Astrocyte of the spinal cord (primary cell): ENCODE measurements at regions not wholly inside any gene's neighbourhood (a gene's known extent, or its start where the extent isn't known, plus 50 kb on each side); places are given as distances from the start of the nearest gene placed in this dataset.

Experiments
- DNase-seq: peaks from one replicate; pipeline ENCODE4 v3.0.0; 2011; ENCODE audit warnings: low read depth, low spot score
- H3K4me3 ChIP-seq: 2 replicates; pipeline ENCODE4 v1.5.1; 2011; ENCODE audit warnings: low read depth, mild to moderate bottlenecking, low read length, moderate library complexity
- CTCF ChIP-seq: IDR thresholded peaks from 2 replicates; pipeline ENCODE4 v1.5.1; 2012; ENCODE audit warnings: low read depth, mild to moderate bottlenecking, low read length, inconsistent platforms
- in situ Hi-C: cut with HindIII; loops from 2 replicates; pipeline ENCODE4 v1.10.0; 2017; ENCODE audit warnings: low sequenced_read_pairs

GRCh38 chr16:14338236-14338635 lies 267.1 kb downstream of the MRTFB start:
- in situ Hi-C loops = no loop called here
- no peak for DNase-seq
- no peak overlapping the region for H3K4me3 ChIP-seq
- TF ChIP-seq CTCF = no peak

GRCh38 chr16:14337303-14338191 lies 266.4 kb downstream of the MRTFB start:
- TF ChIP-seq CTCF = no peak
- H3K4me3 ChIP-seq = no peak overlapping the region
- DNase-seq = no peak
- in situ Hi-C loops = no loop called here

DNA sequence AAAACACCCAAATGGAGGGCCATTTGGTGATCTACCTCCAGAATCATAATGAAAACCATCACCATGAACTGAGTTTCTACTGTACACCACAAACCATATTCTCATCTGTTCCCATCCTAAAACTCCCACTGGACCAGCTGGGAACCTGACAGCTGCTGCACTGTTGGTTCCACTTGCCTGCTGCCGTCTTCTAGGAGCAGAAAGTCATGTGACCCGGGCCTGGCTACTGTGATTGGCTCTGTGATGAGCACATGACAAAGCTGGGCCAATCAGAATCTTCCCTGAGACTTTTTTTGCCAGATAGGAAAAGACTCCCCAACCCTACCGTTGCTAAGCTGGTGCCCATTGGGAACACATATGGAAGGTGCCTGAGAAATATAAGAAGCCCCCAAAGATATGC lies 264.2 kb downstream of the MRTFB start:
- in situ Hi-C loops = no loop called here
- TF ChIP-seq CTCF = no peak
- no peak overlapping the region for H3K4me3 ChIP-seq
- DNase-seq = no peak

DNA sequence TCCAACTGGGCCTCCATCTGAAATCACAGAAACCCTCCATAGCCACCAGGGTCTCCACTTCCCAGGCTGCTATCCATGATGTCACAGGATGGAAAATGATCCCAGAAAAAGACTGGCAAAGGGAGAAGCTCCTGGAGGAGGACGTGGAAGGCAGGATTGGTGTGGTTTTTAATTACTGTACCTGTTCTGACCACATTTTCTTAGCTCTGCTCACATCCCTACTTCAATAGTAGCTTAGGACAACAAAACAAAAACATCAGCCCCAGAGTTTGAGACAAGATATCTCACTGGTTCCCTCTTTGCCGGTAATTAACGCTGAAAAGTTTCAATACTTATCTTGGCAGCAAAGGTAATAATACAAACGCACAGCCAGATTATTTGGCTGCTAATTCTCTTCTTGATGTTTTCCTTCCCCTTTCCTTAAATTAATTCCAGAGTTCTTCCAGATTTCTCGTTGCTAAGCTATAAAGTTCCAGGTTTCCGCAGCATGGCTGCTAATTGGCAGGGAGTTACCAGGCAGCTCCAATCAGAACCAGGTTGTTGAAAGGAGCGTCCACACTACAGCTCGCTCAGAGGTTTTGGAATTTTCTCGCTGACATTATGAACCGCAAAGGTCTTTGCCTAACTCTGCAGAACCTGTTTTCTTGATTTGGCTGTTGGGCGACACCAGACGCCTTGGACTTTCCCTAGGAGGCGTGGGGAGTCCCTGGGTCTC lies 263.4 kb downstream of the MRTFB start:
- no peak for DNase-seq
- in situ Hi-C loops = no loop called here
- TF ChIP-seq CTCF = no peak
- no peak overlapping the region for H3K4me3 ChIP-seq

DNA sequence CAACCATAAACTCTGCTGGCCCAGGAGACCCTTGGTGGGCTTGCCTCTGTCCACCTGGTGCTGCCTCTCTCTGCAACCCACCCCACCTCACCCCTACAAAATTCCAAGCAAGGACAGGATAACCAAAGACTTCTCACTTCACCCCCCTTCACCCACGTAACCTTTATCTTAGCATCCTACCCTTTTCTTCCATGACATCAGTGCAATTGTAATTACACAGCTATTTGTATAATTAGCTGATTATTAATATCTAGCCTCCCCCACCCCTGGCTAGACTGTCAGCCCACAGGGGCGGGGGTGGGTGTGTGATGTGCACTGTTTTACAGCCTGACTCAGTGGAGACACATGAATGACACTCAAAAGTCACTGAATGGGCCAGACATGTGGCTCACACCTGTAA lies 262.2 kb downstream of the MRTFB start:
- TF ChIP-seq CTCF = no peak
- no peak for DNase-seq
- no peak overlapping the region for H3K4me3 ChIP-seq
- in situ Hi-C loops = no loop called here

GRCh38 chr16:14331020-14331419 lies 259.9 kb downstream of the MRTFB start:
- DNase-seq = no peak
- no peak for TF ChIP-seq CTCF
- in situ Hi-C loops = no loop called here
- no peak overlapping the region for H3K4me3 ChIP-seq
